Fibroblast of lung (primary cell): ENCODE measurements at regions not wholly inside any gene's neighbourhood (a gene's known extent, or its start where the extent isn't known, plus 50 kb on each side); places are given as distances from the start of the nearest gene placed in this dataset.

ENCODE experiments used
- CTCF ChIP-seq, 2 donors: IDR thresholded peaks in 1 of 2; conservative IDR thresholded peaks in 1 of 2; 1 replicate in 1 of 2; 2 replicates in 1 of 2; pipeline ENCODE4 v1.5.1; 2011 to 2012; ENCODE audit warnings: low read length in 2 of 2, control low read depth in 1 of 2, inconsistent platforms in 1 of 2, low read depth in 1 of 2, mild to moderate bottlenecking in 1 of 2
- EZH2 ChIP-seq: IDR thresholded peaks from 2 replicates; pipeline ENCODE4 v1.5.1; 2012; ENCODE audit warnings: low read length, control low read depth, mild to moderate bottlenecking; ENCODE audit errors: missing control alignments

- TF ChIP-seq CTCF (conservative IDR thresholded peaks at IDR 0.05 in 1 of 2, IDR thresholded peaks at IDR 0.05 in 1 of 2; ENCODE audit: low read depth in 1 of 2, low read length in 2 of 2) (no peak), EZH2 (no peak)
Measured at GRCh38 chr3:148435534-148435933, 262.2 kb upstream of the AGTR1 start.
